Suppressor macrophage (primary cell): ENCODE measurements at regions not wholly inside any gene's neighbourhood (a gene's known extent, or its start where the extent isn't known, plus 50 kb on each side); places are given as distances from the start of the nearest gene placed in this dataset.

Experiments used
- DNase-seq, 4 experiments: peaks; one replicate each; pipeline ENCODE4 v3.0.0-alpha.2; 2020 to 2022

DNA sequence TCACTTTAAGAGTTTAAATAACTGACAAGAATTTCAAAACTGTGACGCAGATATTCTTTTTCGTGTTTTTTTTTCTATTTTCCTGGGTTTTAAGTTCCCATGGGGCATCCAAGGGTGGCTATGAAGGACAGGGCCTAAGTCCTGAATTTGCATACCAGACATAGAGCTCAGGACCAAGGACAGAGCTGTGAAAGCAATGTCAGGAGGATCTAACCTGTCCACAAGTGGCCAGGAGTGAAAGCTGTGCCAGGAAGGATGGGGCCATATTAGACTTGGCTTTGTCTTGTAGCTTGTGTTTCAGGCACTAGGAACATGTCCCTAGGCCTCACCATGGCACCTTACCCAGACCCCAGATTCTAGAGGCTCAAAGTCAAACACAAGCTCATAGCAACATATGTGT lies 289.4 kb upstream of the MIR17HG start:
- peak in 1 of 4 experiments; percentile 9 for DNase-seq

GRCh38 chr13:91058919-91059318 lies 288.6 kb upstream of the MIR17HG start:
- no peak for DNase-seq

DNA sequence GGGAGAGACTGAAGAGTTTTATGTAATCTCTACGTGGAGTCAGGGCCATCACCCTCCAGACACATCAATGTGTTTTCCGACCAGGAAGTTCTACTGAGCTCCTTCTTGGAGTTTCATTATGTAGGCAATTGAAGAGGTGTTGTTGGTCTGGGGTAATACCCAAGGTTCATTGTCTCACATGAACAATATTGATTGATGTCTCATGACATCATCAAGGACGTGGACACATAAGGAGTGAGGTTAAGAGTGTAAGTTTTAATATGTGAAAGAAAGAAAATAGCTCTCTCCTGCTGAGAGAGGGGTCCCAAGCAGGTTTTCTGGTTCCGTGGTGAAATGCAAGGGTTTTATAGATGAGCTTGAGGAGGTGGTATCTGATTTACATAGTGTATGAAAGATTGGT lies 280.7 kb upstream of the MIR17HG start:
- DNase-seq: no peak

- peak; percentile 13 to 56 (median 46) for DNase-seq
Observed at GRCh38 chr13:91072486-91072885, 275.0 kb upstream of the MIR17HG start.

DNA sequence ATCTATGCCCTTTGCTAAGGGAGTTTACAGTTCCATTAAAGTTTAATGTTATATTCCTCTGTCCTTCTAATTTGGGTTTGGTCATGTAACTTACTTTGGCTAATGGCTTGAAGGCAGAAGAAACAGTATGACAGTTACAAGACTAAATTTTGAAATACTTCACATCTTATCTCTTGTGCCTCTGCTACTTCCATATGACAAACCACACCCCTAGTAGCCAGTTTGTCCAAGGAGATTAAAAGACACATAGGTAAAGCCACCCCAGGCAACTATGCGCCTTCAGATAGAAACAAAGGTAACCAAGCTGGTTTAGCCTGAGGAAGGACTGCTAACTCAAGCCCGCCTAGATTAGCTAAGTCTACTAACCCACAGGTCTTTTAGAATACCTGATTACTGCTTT lies 273.4 kb upstream of the MIR17HG start:
- DNase-seq: no peak

GRCh38 chr13:91076830-91077229 lies 270.7 kb upstream of the MIR17HG start:
- DNase-seq: no peak

DNA sequence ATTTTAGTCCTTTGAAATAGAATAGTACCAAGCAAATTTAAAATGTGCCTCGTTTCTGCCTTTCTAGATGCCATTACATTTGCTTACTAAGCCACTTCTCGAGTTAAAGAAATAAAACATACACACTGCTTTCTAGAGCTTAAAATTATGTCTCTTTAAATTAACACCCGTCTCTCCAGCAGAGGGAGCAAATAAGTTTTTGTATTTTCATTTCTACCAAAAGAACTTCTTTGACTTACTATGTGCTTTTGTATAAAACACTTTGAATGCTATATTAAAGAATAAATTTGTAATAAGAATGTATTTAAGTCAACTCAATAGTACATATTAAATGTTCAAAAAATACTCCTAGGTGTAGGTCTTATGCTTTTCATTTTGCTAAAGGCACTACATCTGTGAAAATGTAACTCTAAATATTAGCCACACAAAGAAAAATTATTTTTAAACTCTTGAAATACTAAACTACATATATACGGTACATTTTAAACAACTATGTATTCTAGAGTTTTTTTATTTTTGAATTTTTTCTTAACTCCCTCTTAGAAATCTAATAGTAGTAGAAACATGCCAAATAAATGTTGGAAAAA lies 269.3 kb upstream of the MIR17HG start:
- peak in 3 of 4 experiments; percentile 38 to 54 (median 39) for DNase-seq

GRCh38 chr13:91079176-91079575 lies 268.3 kb upstream of the MIR17HG start:
- DNase-seq: no peak

DNA sequence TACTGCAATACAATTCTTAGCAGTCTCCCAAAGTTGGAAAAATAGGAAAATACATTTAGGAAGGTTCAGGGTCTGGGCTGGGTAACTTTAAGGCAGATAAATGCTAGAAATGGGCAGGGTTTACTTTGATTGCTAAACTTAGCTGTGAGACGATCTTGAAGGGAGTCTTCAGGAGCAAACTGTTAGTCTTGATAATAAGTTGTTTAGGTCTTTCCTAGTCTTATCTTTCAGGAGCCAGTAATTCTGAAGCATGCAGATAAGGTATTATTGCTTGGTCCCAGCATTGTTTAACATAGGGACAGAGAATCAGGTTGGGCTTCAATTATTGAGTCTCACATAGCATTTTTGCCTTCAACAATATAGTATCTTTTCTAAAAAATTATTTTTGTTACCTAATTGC lies 262.4 kb upstream of the MIR17HG start:
- no peak for DNase-seq

DNA sequence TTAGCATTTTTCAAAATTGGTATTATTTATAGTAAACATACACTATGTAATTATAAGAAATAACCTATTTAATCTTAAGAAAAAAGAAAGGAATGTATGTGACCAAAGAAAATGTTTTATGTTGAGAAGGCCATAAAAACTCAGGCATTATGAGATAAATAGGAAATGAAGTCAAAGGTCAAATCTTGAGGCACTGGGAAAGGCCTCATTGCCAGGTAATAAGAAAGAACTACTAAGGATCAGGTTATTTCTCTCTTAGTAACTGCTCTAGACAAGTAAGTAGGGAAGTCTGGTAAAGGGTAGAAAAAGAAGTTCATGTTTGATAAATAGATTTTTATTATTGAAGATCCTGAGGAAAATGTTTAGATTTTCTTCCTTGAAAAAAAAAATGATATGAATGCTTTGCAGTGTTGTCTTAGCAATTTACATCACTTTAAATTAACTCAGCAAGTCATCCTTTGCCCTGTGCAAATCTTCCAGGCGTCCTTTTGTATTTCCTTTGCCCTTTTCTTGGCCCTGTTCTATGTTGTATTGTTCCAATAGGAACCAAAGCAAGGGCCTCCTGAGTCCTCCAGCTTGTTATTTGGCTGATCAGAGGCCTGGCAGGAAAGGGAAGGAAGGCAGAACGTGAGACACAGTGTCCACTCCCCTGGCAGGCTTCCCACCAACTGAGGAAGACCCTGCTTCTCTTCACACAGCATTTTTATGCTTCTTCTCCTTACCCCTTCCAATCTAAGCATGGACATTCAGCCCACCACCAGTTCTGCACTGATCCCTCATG lies 260.4 kb upstream of the MIR17HG start:
- no peak for DNase-seq

DNA sequence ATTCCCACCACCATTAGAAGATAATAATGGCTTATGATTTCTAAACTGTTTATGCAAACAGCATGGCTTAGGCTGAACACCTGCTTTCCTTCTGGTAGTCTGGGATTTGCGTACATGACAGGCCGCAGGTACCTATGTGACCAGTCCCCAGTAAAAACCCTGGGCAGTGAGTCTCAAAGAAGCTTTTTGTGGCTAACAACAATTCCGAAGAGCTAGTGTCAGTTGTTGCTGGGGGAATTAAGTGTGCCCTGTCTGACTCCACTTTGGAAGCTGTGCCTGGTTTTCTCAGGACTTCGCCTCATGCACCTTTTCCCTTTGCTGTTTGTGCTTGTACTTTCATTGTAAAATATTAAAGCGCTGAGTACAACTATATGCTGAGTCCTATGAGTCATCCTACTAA lies 250.2 kb upstream of the MIR17HG start:
- no peak for DNase-seq

DNA sequence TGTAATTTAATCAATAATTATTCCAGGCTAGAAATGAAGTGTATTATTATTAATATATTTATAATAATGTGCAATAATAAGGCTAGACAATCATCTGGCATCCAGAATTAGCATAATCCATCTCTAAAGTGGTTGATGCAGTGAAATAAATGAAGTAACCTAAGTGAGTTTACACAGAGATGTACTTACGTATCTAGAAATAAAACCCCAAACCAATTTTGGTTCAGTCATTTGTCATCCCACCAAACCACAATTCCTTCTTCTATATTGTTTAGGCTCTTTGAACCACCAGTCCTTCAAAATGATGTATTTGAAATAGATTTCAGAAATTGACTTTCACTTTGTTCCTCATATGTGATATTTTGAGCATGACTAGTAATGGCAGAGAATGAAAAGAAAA lies 247.6 kb upstream of the MIR17HG start:
- no peak for DNase-seq

GRCh38 chr13:91100944-91101343 lies 246.5 kb upstream of the MIR17HG start:
- no peak for DNase-seq

GRCh38 chr13:91101381-91101780 lies 246.1 kb upstream of the MIR17HG start:
- no peak for DNase-seq

- no peak for DNase-seq
Observed at GRCh38 chr13:91105270-91105669, 242.2 kb upstream of the MIR17HG start.

DNA sequence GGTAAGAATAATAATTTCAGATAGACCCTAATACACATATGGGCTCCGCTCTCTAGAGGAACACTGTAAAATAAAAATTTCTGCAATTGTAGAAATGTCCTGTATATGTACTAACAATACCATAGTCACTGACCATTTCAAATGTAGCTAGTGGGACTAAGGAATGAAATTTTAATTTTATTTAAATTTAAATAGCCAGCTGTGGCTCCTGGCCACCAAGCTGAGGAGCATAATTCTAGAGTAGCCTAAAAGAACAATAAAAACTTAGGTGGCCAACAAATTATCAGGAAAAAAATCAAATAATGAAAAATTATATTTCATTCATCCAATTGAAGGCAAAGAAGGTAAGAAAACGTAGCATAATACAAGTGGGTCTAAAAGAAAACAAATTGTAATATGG lies 240.9 kb upstream of the MIR17HG start:
- no peak for DNase-seq

DNA sequence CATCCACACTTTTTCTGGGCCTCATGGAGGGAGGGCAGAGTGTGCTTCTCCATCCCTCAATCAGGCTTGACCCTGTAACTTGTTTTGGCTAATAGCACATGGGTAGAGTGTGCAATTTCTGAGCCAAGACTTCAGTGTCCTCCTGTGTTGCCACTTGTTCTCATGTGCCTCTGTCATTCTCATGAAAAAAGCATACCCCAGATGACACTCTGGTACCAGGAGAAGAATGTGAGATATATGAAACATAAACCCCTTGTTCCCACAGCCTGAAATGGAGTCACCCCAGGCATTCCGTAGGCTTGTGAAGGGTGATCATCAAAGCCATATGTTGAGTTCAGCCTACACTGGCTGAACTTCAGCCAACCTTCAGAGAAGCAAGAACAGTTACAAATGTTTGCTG lies 239.2 kb upstream of the MIR17HG start:
- DNase-seq: no peak

GRCh38 chr13:91111476-91112200 lies 235.8 kb upstream of the MIR17HG start:
- no peak for DNase-seq

GRCh38 chr13:91112201-91112923 lies 235.1 kb upstream of the MIR17HG start:
- DNase-seq: no peak

DNA sequence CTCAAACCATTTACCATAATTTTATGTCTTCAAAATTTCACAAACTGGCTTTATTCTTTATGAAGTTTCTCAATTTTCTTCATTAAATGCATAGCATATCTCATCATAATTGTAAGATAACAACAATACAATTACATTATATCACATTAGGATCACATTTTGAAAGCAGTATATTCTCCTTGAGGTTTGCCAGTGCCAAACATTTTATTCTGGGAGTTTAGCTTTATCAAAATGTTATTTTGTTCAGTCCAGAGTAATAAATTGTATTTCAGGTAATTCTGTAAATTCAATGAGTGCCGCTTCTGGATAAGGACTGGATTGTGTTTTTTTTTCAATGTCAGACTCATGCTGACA lies 234.6 kb upstream of the MIR17HG start:
- DNase-seq: no peak

- peak in 2 of 4 experiments; percentile 19 to 35 for DNase-seq
Observed at GRCh38 chr13:91115776-91116175, 231.7 kb upstream of the MIR17HG start.

- no peak for DNase-seq
Observed at GRCh38 chr13:91117351-91117750, 230.1 kb upstream of the MIR17HG start.

GRCh38 chr13:91119643-91120042 lies 227.8 kb upstream of the MIR17HG start:
- DNase-seq: no peak
